ENCODE measurements at regions not wholly inside any gene's neighbourhood (a gene's known extent, or its start where the extent isn't known, plus 50 kb on each side); places are given as distances from the start of the nearest gene placed in this dataset.

- BruUV-seq (replicated peaks), result no TSS peak
- Mint-ChIP-seq H3K9me3 (ENCODE audit: unreplicated experiment) (peaks cover 39% of the 10 kb centered on the region), H3K4me1 (ENCODE audit: insufficient read depth, unreplicated experiment) (no peaks in the 10 kb centered on the region), H3K4me3 (ENCODE audit: unreplicated experiment) (no peak overlapping the region), H3K36me3 (ENCODE audit: insufficient read depth, unreplicated experiment) (peaks cover 6% of the 10 kb centered on the region), H3K27ac (ENCODE audit: low read depth, unreplicated experiment) (no peak overlapping the region), H3K27me3 (ENCODE audit: insufficient read depth, unreplicated experiment) (no peaks in the 10 kb centered on the region)
- intact Hi-C loops (cut with micrococcal nuclease), result no loop called here
- no peak for DNase-seq (ENCODE audit: unreplicated experiment)
- ChIA-PET POLR2A (no interaction called here), CTCF (interaction anchor here (0.7 kb wide), 1 partner anchor 530 kb away, joined by 3 read pairs; no protein-coding TSS in a partner anchor)
- TF ChIP-seq CTCF (IDR thresholded peaks at IDR 0.05; ENCODE audit: unreplicated experiment), result no peak
Measured at GRCh38 chr18:78891185-78891762, 88.3 kb upstream of the SALL3 start.

- no peak overlapping the region for H3K4me3 Mint-ChIP-seq (ENCODE audit: unreplicated experiment)
- H3K36me3 Mint-ChIP-seq (ENCODE audit: insufficient read depth, unreplicated experiment), result peaks cover 6% of the 10 kb centered on the region
- H3K4me1 Mint-ChIP-seq (ENCODE audit: insufficient read depth, unreplicated experiment), result no peaks in the 10 kb centered on the region
- intact Hi-C loops (cut with micrococcal nuclease), result no loop called here
- no TSS peak for BruUV-seq (replicated peaks)
- DNase-seq (ENCODE audit: unreplicated experiment), result no peak
- no peak for TF ChIP-seq CTCF (IDR thresholded peaks at IDR 0.05; ENCODE audit: unreplicated experiment)
- POLR2A ChIA-PET, result no interaction called here
- CTCF ChIA-PET, result no interaction called here
- no peaks in the 10 kb centered on the region for H3K27me3 Mint-ChIP-seq (ENCODE audit: insufficient read depth, unreplicated experiment)
- no peak overlapping the region for H3K27ac Mint-ChIP-seq (ENCODE audit: low read depth, unreplicated experiment)
- peaks cover 30% of the 10 kb centered on the region for H3K9me3 Mint-ChIP-seq (ENCODE audit: unreplicated experiment)
Measured at GRCh38 chr18:78892177-78892576, 87.4 kb upstream of the SALL3 start.

GRCh38 chr18:78892721-78893120 lies 86.9 kb upstream of the SALL3 start:
- intact Hi-C loops (cut with micrococcal nuclease), result no loop called here
- no peak for TF ChIP-seq CTCF (IDR thresholded peaks at IDR 0.05; ENCODE audit: unreplicated experiment)
- ChIA-PET POLR2A (no interaction called here), CTCF (no interaction called here)
- Mint-ChIP-seq H3K4me3 (ENCODE audit: unreplicated experiment) (no peak overlapping the region), H3K4me1 (ENCODE audit: insufficient read depth, unreplicated experiment) (no peaks in the 10 kb centered on the region), H3K27me3 (ENCODE audit: insufficient read depth, unreplicated experiment) (no peaks in the 10 kb centered on the region), H3K36me3 (ENCODE audit: insufficient read depth, unreplicated experiment) (peaks cover 6% of the 10 kb centered on the region), H3K9me3 (ENCODE audit: unreplicated experiment) (peaks cover 25% of the 10 kb centered on the region), H3K27ac (ENCODE audit: low read depth, unreplicated experiment) (no peak overlapping the region)
- BruUV-seq (replicated peaks), result no TSS peak
- DNase-seq (ENCODE audit: unreplicated experiment), result no peak

- no peaks in the 10 kb centered on the region for H3K4me1 Mint-ChIP-seq (ENCODE audit: insufficient read depth, unreplicated experiment)
- no peak overlapping the region for H3K27ac Mint-ChIP-seq (ENCODE audit: low read depth, unreplicated experiment)
- TF ChIP-seq CTCF (IDR thresholded peaks at IDR 0.05; ENCODE audit: unreplicated experiment), result no peak
- intact Hi-C loops (cut with micrococcal nuclease), result no loop called here
- H3K27me3 Mint-ChIP-seq (ENCODE audit: insufficient read depth, unreplicated experiment), result no peaks in the 10 kb centered on the region
- no peak for DNase-seq (ENCODE audit: unreplicated experiment)
- peaks cover 22% of the 10 kb centered on the region for H3K9me3 Mint-ChIP-seq (ENCODE audit: unreplicated experiment)
- H3K36me3 Mint-ChIP-seq (ENCODE audit: insufficient read depth, unreplicated experiment), result peaks cover 6% of the 10 kb centered on the region
- BruUV-seq (replicated peaks), result no TSS peak
- ChIA-PET POLR2A (no interaction called here), CTCF (no interaction called here)
- H3K4me3 Mint-ChIP-seq (ENCODE audit: unreplicated experiment), result no peak overlapping the region
Measured at GRCh38 chr18:78893281-78894032, 86.2 kb upstream of the SALL3 start.

Measured in MCF 10A (cell line).